Psoas muscle (tissue), 7 donors: ENCODE measurements at regions not wholly inside any gene's neighbourhood (a gene's known extent, or its start where the extent isn't known, plus 50 kb on each side); places are given as distances from the start of the nearest gene placed in this dataset.

ENCODE experiments used
- ATAC-seq, 4 donors: fragments of 200-7000 bp; cut with Tn5 transposase; one replicate each; pipeline ENCODE4 v1.9.1; 2020; ENCODE audit warnings: moderate library complexity in 3 of 4, mild to moderate bottlenecking in 2 of 4
- DNase-seq, 2 donors: peaks; one replicate each; pipeline ENCODE4 v3.0.0-alpha.2; 2020
- H3K27ac ChIP-seq: fragments of 200-600 bp; one replicate; pipeline ENCODE4 v1.8.0; 2022
- H3K27me3 ChIP-seq, 3 donors: fragments of 200-600 bp in 1 of 3; one replicate each; pipeline versions ENCODE4 v1.6.1 to v1.8.0; 2013 to 2022; ENCODE audit warnings: low read length in 2 of 3, mild to moderate bottlenecking in 2 of 3, moderate library complexity in 1 of 3; ENCODE audit not compliant: insufficient read depth in 3 of 3
- H3K36me3 ChIP-seq, 2 donors: fragments of 200-600 bp in 1 of 2; one replicate each; pipeline versions ENCODE4 v1.6.1 to v1.8.0; 2013 to 2022; ENCODE audit warnings: low read depth in 1 of 2, mild to moderate bottlenecking in 1 of 2, moderate library complexity in 1 of 2; ENCODE audit not compliant: insufficient read depth in 1 of 2
- H3K4me1 ChIP-seq: fragments of 200-600 bp; one replicate; pipeline ENCODE4 v1.8.0; 2022
- H3K4me3 ChIP-seq: fragments of 200-600 bp; one replicate; pipeline ENCODE4 v1.8.0; 2022; ENCODE audit warnings: mild to moderate bottlenecking
- H3K9me3 ChIP-seq: fragments of 200-600 bp; one replicate; pipeline ENCODE4 v1.8.0; 2022
- WGBS, 3 donors: extraction: QIAGEN DNeasy Blood & Tissue Kit; methylation state at CpG; one replicate each; pipeline versions ENCODE4 v1.1.6 to v1.1.7; 2013; 5-methylcytosine and 5-hydroxymethylcytosine counted together
- intact Hi-C, 2 donors: fragments of 100-400 bp; cut with DNase I; formaldehyde crosslinking; loops; one replicate each; pipeline versions ENCODE4 v1.11.0 to v1.14.2; 2022
- TF ChIP-seq, protein P1 (sequence below): fragments of 200-600 bp; IDR thresholded peaks from one replicate; pipeline ENCODE4 v1.8.0; 2022; ENCODE audit warnings: antibody characterized with exemption
- donor health status: healthy with polysubstance abuse.
- donor health status: DM: no; HTN: no; CAD: no; lungs with moderate emphysema.
- donor health status: Bipolar disorder and iron deficiency.
- donor health status: healthy.
- donor health status: DM: yes; HTN: yes; CAD: no.
- donor health status: DM: no; HTN: no; CAD: no.
- donor health status: DM: yes; HTN: yes; CAD: no.

DNA sequence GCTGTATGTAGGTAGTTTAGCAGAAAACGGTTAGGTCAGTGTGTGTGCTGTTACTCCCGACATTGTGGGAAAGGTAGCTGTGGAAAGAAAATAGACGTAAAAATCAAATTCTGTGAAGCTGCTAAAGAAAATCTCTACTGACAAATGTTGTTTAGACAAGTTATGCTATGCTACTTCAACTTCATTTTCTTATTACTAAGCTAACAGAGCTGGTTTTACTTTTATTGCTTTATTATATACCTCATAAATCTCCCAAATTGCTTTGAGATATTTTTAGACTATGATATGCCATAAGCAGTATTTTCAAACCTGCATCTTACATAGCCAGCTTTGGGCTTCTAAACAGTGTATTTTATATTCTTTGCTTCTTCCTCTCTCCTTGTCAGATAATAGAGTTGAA lies 108.2 kb upstream of the PACRGL start:
- WGBS, 3 donors, result 61 to 62% (median 62%) methylated on average over 3 of the region's 3 CpGs
- Histone ChIP-seq H3K27ac (no peak overlapping the region), H3K36me3 (peaks cover 0 to 7% of the 10 kb centered on the region in 2 donors), H3K4me3 (no peak overlapping the region), H3K27me3 (no peaks in the 10 kb centered on the region), H3K4me1 (no peaks in the 10 kb centered on the region), H3K9me3 (no peaks in the 10 kb centered on the region)
- no peak for DNase-seq
- ATAC-seq, result no peak
- TF ChIP-seq, protein P1, sequence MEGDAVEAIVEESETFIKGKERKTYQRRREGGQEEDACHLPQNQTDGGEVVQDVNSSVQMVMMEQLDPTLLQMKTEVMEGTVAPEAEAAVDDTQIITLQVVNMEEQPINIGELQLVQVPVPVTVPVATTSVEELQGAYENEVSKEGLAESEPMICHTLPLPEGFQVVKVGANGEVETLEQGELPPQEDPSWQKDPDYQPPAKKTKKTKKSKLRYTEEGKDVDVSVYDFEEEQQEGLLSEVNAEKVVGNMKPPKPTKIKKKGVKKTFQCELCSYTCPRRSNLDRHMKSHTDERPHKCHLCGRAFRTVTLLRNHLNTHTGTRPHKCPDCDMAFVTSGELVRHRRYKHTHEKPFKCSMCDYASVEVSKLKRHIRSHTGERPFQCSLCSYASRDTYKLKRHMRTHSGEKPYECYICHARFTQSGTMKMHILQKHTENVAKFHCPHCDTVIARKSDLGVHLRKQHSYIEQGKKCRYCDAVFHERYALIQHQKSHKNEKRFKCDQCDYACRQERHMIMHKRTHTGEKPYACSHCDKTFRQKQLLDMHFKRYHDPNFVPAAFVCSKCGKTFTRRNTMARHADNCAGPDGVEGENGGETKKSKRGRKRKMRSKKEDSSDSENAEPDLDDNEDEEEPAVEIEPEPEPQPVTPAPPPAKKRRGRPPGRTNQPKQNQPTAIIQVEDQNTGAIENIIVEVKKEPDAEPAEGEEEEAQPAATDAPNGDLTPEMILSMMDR, result no peak
- intact Hi-C loops, result no loop called here

- Histone ChIP-seq H3K4me3 (no peak overlapping the region), H3K4me1 (no peaks in the 10 kb centered on the region), H3K27me3 (no peaks in the 10 kb centered on the region), H3K27ac (no peak overlapping the region), H3K36me3 (peaks cover 0 to 7% of the 10 kb centered on the region in 2 donors), H3K9me3 (no peaks in the 10 kb centered on the region)
- no peak for DNase-seq
- no peak for ATAC-seq
- intact Hi-C loops, result no loop called here
- 70 to 83% (median 75%) methylated on average over 2 of the region's 2 CpGs for WGBS, 3 donors
- TF ChIP-seq, protein P1, result no peak
Measured at GRCh38 chr4:20592663-20593062, 107.6 kb upstream of the PACRGL start.

DNA sequence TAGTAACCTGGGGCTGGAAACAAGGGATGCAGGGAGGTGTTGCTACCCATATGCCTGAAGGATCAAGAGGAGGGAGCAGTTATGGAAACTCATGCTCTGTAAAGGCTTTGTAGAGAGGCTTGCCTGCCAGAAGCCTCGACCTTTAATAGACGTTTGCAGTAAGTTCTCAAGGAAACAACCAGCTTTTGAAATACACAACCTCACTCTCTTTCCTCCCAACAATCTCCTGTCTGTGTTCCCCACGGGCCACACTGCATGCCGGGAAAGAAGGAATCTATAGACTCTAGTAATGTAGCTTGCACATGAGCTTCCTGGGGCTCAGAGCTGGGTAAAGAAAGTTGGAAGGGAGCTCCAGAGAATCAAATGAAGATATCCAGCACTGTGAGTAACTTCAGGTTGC lies 101.6 kb upstream of the PACRGL start:
- WGBS, 3 donors, result 75 to 87% (median 78%) methylated on average over 4 of the region's 4 CpGs
- DNase-seq (no peak), ATAC-seq (no peak)
- no peaks in the 10 kb centered on the region for H3K4me1 ChIP-seq
- no peak overlapping the region for H3K27ac ChIP-seq
- H3K27me3 ChIP-seq, result no peaks in the 10 kb centered on the region
- no peaks in the 10 kb centered on the region for H3K9me3 ChIP-seq
- TF ChIP-seq, protein P1, result no peak
- no peak overlapping the region for H3K4me3 ChIP-seq
- intact Hi-C loops, result no loop called here
- H3K36me3 ChIP-seq, result peaks cover 0 to 3% of the 10 kb centered on the region in 2 donors

DNA sequence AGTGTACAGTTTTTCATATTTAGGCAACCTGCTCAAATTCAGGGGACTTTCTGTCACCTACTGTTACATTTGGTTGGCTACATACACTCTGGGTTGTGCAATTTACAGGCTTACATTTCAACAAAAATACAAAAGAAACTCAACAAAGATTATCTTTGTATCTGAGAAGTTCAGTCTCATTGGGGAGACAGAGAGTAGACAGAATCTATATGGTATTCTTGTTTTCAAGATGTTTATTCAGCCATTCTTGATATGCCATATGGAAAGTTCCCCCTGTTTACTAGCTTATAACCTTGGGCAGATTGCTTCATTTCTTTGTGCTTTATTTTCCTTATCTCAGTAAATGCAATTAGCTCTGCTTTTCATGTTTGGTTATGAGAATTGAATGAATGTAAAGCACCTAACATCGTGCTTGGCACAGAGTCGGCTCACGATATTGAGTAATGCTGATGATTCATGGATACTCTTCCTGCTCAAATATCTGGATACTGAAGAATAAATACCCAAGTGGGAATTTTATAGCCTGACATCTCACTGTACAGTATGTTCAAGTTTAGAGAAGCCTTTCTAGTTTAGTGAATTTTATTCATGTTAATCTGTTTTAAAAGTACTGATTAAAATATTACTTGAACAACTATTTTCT lies 96.5 kb upstream of the PACRGL start:
- intact Hi-C loops, result no loop called here
- DNase-seq (no peak), ATAC-seq (no peak)
- no peak overlapping the region for H3K27ac ChIP-seq
- TF ChIP-seq, protein P1, result no peak
- WGBS, 3 donors, result 75 to 82% (median 77%) methylated on average over 3 of the region's 3 CpGs
- H3K9me3 ChIP-seq, result no peaks in the 10 kb centered on the region
- no peak overlapping the region for H3K4me3 ChIP-seq
- no peaks in the 10 kb centered on the region for H3K4me1 ChIP-seq
- peaks cover 0 to 3% of the 10 kb centered on the region in 2 donors for H3K36me3 ChIP-seq
- no peaks in the 10 kb centered on the region for H3K27me3 ChIP-seq

DNA sequence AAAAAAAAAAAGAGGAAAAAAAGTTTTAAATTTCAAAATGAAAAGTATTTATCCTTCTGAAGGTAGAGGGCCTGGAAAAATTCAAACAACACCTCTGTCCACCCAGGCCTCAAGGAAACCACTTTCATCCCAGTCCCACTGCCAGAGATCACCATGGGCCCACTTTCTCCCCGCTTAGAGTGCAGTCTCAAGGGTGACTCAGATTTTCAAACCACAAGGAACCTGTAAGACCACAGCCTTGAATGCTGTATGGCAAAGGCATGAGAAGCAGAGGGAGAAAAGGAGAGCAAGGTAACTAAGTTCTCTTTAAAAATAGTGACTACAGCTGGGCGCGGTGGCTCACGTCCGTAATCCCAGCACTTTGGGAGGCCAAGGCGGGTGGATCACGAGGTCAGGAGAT lies 87.9 kb upstream of the PACRGL start:
- Histone ChIP-seq H3K9me3 (no peaks in the 10 kb centered on the region), H3K4me1 (no peaks in the 10 kb centered on the region), H3K4me3 (no peak overlapping the region), H3K27me3 (no peaks in the 10 kb centered on the region), H3K27ac (no peak overlapping the region), H3K36me3 (peaks cover 0 to 13% of the 10 kb centered on the region in 2 donors)
- 85 to 96% (median 88%) methylated on average over 7 of the region's 7 CpGs for WGBS, 3 donors
- TF ChIP-seq, protein P1, result no peak
- DNase-seq (no peak), ATAC-seq (no peak)
- intact Hi-C loops, result no loop called here
